ENCODE measurements at regions not wholly inside any gene's neighbourhood (a gene's known extent, or its start where the extent isn't known, plus 50 kb on each side); places are given as distances from the start of the nearest gene placed in this dataset.

- no peak overlapping the region for H3K27ac Mint-ChIP-seq
- H3K4me1 Mint-ChIP-seq, result peaks cover 66% of the 10 kb centered on the region
- DNase-seq, result no peak
- H3K27me3 Mint-ChIP-seq (ENCODE audit: low read depth, poor library complexity), result peaks cover 10% of the 10 kb centered on the region
- H3K4me3 Mint-ChIP-seq, result no peak overlapping the region
- no peaks in the 10 kb centered on the region for H3K9me3 Mint-ChIP-seq
- H3K36me3 Mint-ChIP-seq (ENCODE audit: low read depth), result no peaks in the 10 kb centered on the region
- no peak for TF ChIP-seq CTCF (IDR thresholded peaks at IDR 0.05)
These were observed 113.1 kb upstream of the HES1 start for GRCh38 chr3:194022816-194023215.

GRCh38 chr3:194023501-194024280 is 112.3 kb upstream of the HES1 start:
- H3K27me3 Mint-ChIP-seq (ENCODE audit: low read depth, poor library complexity), result peaks cover 11% of the 10 kb centered on the region

GRCh38 chr3:194025119-194025518 is 110.8 kb upstream of the HES1 start:
- Mint-ChIP-seq H3K27ac (no peak overlapping the region), H3K4me3 (no peak overlapping the region), H3K4me1 (peaks cover 67% of the 10 kb centered on the region), H3K27me3 (ENCODE audit: low read depth, poor library complexity) (peaks cover 17% of the 10 kb centered on the region), H3K9me3 (peaks cover 7% of the 10 kb centered on the region), H3K36me3 (ENCODE audit: low read depth) (no peaks in the 10 kb centered on the region)
- no peak for DNase-seq
- no peak for TF ChIP-seq CTCF (IDR thresholded peaks at IDR 0.05)

More at GRCh38 chr3:194023501-194024280, 112.3 kb upstream of the HES1 start:
- Mint-ChIP-seq H3K36me3 (ENCODE audit: low read depth) (no peaks in the 10 kb centered on the region), H3K4me1 (peaks cover 69% of the 10 kb centered on the region), H3K9me3 (peaks cover 3% of the 10 kb centered on the region), H3K4me3 (no peak overlapping the region), H3K27ac (no peak overlapping the region)
- DNase-seq, result no peak
- no peak for TF ChIP-seq CTCF (IDR thresholded peaks at IDR 0.05)

- TF ChIP-seq CTCF (IDR thresholded peaks at IDR 0.05), result no peak
- H3K36me3 Mint-ChIP-seq (ENCODE audit: low read depth), result no peaks in the 10 kb centered on the region
- no peak for DNase-seq
- no peak overlapping the region for H3K4me3 Mint-ChIP-seq
- peaks cover 65% of the 10 kb centered on the region for H3K4me1 Mint-ChIP-seq
- peaks cover 7% of the 10 kb centered on the region for H3K9me3 Mint-ChIP-seq
- H3K27me3 Mint-ChIP-seq (ENCODE audit: low read depth, poor library complexity), result peaks cover 25% of the 10 kb centered on the region
- no peak overlapping the region for H3K27ac Mint-ChIP-seq
These were observed 110.0 kb upstream of the HES1 start for GRCh38 chr3:194025951-194026350.

GRCh38 chr3:194028434-194029004 is 107.4 kb upstream of the HES1 start:
- H3K9me3 Mint-ChIP-seq, result peaks cover 7% of the 10 kb centered on the region
- H3K36me3 Mint-ChIP-seq (ENCODE audit: low read depth), result no peaks in the 10 kb centered on the region
- H3K27ac Mint-ChIP-seq, result no peak overlapping the region
- DNase-seq, result no peak
- H3K27me3 Mint-ChIP-seq (ENCODE audit: low read depth, poor library complexity), result peaks cover 25% of the 10 kb centered on the region
- H3K4me3 Mint-ChIP-seq, result no peak overlapping the region
- H3K4me1 Mint-ChIP-seq, result peaks cover 66% of the 10 kb centered on the region
- TF ChIP-seq CTCF (IDR thresholded peaks at IDR 0.05), result no peak

GRCh38 chr3:194029846-194030245 is 106.1 kb upstream of the HES1 start:
- peaks cover 21% of the 10 kb centered on the region for H3K27me3 Mint-ChIP-seq (ENCODE audit: low read depth, poor library complexity)

More at GRCh38 chr3:194029846-194030245, 106.1 kb upstream of the HES1 start:
- Mint-ChIP-seq H3K4me3 (no peak overlapping the region), H3K9me3 (peaks cover 7% of the 10 kb centered on the region), H3K27ac (no peak overlapping the region), H3K4me1 (peaks cover 69% of the 10 kb centered on the region), H3K36me3 (ENCODE audit: low read depth) (no peaks in the 10 kb centered on the region)
- no peak for TF ChIP-seq CTCF (IDR thresholded peaks at IDR 0.05)
- no peak for DNase-seq

Data from nephron progenitor cell (in vitro differentiated cells).